ENCODE measurements at regions not wholly inside any gene's neighbourhood (a gene's known extent, or its start where the extent isn't known, plus 50 kb on each side); places are given as distances from the start of the nearest gene placed in this dataset.
"Not testable (repeated sequence)": the region's sequence is repeated elsewhere in the genome, so short reads cannot be mapped to it uniquely, and the experiment has no call there.

- DNase-seq (ENCODE audit: low read depth in 2 of 2): not testable (repeated sequence)
Observed at GRCh38 chr15:84547150-84547549, 53.7 kb upstream of the ZSCAN2 start.

- DNase-seq (ENCODE audit: low read depth in 2 of 2): not testable (repeated sequence)
Observed at GRCh38 chr15:84550503-84550902, 50.3 kb upstream of the ZSCAN2 start.
